NB4 (cell line): ENCODE measurements at regions not wholly inside any gene's neighbourhood (a gene's known extent, or its start where the extent isn't known, plus 50 kb on each side); places are given as distances from the start of the nearest gene placed in this dataset.

ENCODE experiments used
- MAX ChIP-seq: IDR thresholded peaks from 2 replicates; pipeline ENCODE4 v1.6.1; 2011; ENCODE audit warnings: low read depth, low read length
- MYC ChIP-seq: IDR thresholded peaks from 2 replicates; pipeline ENCODE4 v1.6.1; 2011; ENCODE audit warnings: low read depth, low read length
- POLR2A ChIP-seq: IDR thresholded peaks from 2 replicates; pipeline ENCODE4 v1.6.1; 2011; ENCODE audit warnings: mild to moderate bottlenecking; ENCODE audit not compliant: insufficient read length; ENCODE audit errors: extremely low read depth
- TF ChIP-seq, protein P1 (sequence below): IDR thresholded peaks from one replicate; pipeline ENCODE4 v1.5.1; 2012; ENCODE audit warnings: low read depth, low read length

DNA sequence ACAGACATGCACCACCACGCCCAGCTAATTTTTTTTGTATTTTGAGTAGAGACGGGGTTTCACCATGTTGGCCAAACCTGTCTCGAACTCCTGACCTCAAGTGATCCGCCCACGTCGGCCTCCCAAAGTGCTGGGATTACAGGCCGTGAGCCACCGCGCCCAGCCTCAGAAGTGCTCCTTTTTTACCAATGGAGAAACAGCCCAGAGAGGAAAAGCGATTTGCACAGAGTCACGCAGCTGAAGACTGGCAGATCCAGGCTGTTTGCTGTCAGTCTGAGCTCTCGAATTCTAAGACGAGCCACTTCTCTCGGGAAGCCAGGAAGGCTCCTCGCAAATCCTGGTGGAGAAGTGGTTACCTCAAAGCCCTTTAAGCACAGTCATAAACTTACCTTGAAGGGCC is 57.4 kb upstream of the SDK1 start:
- TF ChIP-seq, protein P1, sequence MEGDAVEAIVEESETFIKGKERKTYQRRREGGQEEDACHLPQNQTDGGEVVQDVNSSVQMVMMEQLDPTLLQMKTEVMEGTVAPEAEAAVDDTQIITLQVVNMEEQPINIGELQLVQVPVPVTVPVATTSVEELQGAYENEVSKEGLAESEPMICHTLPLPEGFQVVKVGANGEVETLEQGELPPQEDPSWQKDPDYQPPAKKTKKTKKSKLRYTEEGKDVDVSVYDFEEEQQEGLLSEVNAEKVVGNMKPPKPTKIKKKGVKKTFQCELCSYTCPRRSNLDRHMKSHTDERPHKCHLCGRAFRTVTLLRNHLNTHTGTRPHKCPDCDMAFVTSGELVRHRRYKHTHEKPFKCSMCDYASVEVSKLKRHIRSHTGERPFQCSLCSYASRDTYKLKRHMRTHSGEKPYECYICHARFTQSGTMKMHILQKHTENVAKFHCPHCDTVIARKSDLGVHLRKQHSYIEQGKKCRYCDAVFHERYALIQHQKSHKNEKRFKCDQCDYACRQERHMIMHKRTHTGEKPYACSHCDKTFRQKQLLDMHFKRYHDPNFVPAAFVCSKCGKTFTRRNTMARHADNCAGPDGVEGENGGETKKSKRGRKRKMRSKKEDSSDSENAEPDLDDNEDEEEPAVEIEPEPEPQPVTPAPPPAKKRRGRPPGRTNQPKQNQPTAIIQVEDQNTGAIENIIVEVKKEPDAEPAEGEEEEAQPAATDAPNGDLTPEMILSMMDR = no peak
- TF ChIP-seq POLR2A (no peak), MAX (no peak), MYC (no peak)
